Fibroblast of villous mesenchyme (primary cell): ENCODE measurements at regions not wholly inside any gene's neighbourhood (a gene's known extent, or its start where the extent isn't known, plus 50 kb on each side); places are given as distances from the start of the nearest gene placed in this dataset.
"Not testable (repeated sequence)": the region's sequence is repeated elsewhere in the genome, so short reads cannot be mapped to it uniquely, and the experiment has no call there.

Experiments
- DNase-seq: peaks from one replicate; pipeline ENCODE4 v3.0.0-alpha.2; 2010; ENCODE audit warnings: low read depth
- H3K4me3 ChIP-seq: 2 replicates; pipeline ENCODE4 v1.5.1; 2011; ENCODE audit warnings: low read depth, mild to moderate bottlenecking, low read length
- TF ChIP-seq, protein P1 (sequence below): IDR thresholded peaks from 2 replicates; pipeline ENCODE4 v1.5.1; 2012; ENCODE audit warnings: low read depth, mild to moderate bottlenecking, low read length; ENCODE audit not compliant: insufficient read depth

DNA sequence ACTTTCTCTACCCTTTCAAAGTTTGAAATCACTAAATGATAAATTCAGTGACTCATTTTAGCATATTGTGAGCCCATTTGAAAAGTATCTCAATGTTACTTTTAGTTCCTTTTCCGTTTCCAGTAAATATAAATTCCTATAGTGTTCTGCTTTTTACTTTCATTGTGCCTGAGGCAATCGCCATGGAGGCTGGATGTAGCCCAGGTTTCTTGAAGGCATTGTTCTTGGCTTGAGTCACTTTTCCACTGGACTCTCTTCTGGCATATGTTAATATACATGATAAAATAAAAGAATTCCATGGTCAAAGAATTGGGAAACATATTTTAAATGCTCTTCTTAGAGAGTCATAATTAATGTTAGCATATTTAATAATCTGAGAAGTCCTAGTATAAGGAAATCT, 327.0 kb downstream of the IZUMO3 start:
- no peak overlapping the region for H3K4me3 ChIP-seq
- TF ChIP-seq, protein P1, sequence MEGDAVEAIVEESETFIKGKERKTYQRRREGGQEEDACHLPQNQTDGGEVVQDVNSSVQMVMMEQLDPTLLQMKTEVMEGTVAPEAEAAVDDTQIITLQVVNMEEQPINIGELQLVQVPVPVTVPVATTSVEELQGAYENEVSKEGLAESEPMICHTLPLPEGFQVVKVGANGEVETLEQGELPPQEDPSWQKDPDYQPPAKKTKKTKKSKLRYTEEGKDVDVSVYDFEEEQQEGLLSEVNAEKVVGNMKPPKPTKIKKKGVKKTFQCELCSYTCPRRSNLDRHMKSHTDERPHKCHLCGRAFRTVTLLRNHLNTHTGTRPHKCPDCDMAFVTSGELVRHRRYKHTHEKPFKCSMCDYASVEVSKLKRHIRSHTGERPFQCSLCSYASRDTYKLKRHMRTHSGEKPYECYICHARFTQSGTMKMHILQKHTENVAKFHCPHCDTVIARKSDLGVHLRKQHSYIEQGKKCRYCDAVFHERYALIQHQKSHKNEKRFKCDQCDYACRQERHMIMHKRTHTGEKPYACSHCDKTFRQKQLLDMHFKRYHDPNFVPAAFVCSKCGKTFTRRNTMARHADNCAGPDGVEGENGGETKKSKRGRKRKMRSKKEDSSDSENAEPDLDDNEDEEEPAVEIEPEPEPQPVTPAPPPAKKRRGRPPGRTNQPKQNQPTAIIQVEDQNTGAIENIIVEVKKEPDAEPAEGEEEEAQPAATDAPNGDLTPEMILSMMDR = no peak
- no peak for DNase-seq

DNA sequence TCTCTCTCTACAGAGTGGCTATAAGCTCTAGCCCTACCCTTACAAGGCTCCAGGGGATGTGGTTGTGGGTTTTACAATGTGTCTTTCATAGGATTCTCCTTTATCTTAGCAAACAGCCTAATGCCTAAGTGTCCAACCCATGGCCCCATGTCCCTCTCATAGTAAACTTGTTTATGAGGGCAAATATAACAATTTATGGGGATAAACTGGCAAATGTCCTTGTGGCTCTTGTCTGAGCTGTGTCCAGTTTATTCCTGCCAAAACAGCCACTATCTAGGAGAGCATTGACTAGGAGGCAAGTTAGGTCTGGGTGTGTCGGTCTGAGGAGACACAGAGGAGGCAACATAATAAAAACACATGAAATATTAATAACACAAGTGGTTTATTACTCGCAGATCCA, 335.1 kb downstream of the IZUMO3 start:
- H3K4me3 ChIP-seq = no peak overlapping the region
- DNase-seq = no peak
- TF ChIP-seq, protein P1 = no peak

DNA sequence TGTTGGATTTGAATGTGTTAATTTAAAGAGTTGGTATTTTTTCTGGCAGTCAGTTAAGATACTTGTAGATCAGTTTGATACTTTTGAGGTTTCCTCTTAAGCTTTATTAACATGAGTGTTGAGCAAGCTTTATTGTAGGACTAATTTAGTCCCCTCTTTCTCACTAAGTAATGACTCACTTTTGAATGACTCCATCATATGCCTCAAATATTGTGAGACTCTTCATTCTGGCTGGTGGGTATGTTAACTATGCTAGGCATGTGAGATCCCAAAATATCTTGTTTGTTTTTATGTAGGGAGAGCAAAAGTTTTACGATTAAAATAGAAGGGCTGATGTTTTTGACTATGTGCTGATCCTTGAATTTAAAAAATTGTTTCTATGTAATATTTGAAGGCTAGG, 355.7 kb downstream of the IZUMO3 start:
- H3K4me3 ChIP-seq = no peak overlapping the region
- TF ChIP-seq, protein P1 = no peak
- no peak for DNase-seq

DNA sequence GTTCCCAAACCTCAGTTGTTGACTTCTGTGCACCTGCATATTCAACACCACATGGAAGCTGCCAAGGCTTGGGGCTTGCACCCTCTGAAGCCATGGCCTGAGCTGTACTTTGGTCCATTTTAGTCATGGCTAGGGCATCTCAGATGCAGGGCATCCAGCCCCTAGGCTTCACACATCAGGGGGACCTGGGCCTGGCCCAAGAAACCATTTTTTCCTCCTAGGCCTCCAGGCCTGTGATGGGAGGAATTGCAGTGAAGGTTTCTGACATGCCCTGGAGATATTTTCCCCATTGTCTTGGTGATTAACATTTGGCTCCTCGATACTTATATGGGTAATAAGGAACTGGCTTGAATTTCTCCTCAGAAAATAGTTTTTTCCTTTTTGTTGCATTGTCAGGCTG, 354.5 kb upstream of the ELAVL2 start:
- not testable (repeated sequence) for DNase-seq, H3K4me3 ChIP-seq

DNA sequence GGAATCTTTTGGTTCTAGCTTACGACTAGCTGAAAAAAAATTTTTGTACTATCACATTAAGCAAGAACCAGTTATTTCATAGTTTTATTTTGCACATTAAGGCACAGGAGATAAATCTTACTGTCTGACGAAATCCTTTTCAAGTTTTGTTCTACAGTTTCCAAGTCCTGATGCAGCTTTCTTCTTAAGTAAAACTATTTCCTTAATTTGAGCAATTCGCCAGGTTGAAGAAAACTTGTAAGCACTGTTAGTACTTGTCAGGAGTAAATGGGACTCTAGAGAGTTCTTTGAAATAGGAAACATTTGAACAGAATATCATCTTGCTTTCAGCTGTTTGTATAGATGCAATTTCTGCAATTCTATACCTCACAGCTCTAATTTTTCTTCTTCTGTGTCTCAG, 318.8 kb upstream of the ELAVL2 start:
- no peak for DNase-seq
- TF ChIP-seq, protein P1 = no peak
- H3K4me3 ChIP-seq = no peak overlapping the region

DNA sequence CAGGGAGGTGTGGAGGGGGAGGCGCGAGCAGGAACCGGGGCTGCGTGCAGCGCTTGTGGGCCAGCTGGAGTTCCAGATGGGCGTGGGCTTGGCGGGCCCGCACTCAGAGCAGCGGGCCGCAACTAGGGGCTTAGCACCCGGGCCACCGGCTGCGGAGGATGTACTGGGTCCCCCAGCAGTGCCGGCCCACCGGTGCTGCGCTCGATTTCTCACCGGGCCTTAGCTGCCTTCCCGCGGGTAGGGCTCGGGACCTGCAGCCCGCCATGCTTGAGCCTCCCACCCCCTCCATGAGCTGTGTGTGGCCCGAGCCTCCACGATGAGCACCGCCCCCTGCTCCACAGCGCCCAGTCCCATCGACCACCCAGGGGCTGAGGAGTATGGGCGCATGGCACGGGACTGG, 309.0 kb upstream of the ELAVL2 start:
- not testable (repeated sequence) for H3K4me3 ChIP-seq, DNase-seq

DNA sequence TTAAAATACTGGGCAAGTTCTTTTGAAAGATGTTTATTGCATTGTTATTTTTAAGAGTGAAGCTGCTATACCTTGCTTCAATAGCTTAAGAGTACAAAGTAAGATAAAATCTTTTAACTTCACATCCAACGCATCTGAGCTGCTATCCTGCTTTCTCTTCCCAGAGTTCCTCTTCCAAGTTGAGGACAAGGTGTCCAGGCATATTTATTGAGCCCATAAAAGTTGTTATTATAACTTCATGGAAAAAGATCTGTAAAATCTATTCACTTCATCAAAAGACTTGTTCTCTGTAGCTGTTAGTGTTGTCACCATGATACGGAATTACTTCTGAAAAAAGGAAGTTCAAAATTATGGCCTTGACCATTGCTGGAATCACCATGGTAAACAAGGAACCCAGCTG, 306.2 kb upstream of the ELAVL2 start:
- TF ChIP-seq, protein P1 = no peak
- no peak for DNase-seq
- H3K4me3 ChIP-seq = no peak overlapping the region

DNA sequence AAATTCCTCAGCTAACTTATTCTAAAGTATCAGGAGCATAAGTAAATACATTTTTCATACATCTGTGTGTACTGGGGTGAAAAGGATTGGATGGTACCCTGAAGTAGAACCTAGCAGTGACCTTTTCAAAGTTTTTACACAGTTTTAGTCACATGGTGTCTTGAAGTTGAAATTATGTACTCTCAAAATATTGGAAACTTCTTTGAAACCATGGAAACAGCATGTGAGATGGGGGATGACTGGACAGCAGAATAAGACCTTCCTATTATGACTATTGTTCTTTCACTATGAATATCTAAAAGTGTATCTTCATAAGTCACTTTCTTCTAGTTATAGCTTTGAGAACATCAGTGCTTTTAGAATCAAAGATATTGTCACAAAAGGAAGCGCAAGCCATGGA, 301.5 kb upstream of the ELAVL2 start:
- no peak for DNase-seq
- TF ChIP-seq, protein P1 = no peak

More for the DNA sequence above, 301.5 kb upstream of the ELAVL2 start:
- no peak overlapping the region for H3K4me3 ChIP-seq
